Dedifferentiated amniotic fluid mesenchymal stem cell (primary cell): ENCODE measurements at regions not wholly inside any gene's neighbourhood (a gene's known extent, or its start where the extent isn't known, plus 50 kb on each side); places are given as distances from the start of the nearest gene placed in this dataset.

Experiments used
- DNase-seq: peaks from one replicate; pipeline ENCODE4 v3.0.0-alpha.2; 2016; ENCODE audit errors: extremely low spot score

DNA sequence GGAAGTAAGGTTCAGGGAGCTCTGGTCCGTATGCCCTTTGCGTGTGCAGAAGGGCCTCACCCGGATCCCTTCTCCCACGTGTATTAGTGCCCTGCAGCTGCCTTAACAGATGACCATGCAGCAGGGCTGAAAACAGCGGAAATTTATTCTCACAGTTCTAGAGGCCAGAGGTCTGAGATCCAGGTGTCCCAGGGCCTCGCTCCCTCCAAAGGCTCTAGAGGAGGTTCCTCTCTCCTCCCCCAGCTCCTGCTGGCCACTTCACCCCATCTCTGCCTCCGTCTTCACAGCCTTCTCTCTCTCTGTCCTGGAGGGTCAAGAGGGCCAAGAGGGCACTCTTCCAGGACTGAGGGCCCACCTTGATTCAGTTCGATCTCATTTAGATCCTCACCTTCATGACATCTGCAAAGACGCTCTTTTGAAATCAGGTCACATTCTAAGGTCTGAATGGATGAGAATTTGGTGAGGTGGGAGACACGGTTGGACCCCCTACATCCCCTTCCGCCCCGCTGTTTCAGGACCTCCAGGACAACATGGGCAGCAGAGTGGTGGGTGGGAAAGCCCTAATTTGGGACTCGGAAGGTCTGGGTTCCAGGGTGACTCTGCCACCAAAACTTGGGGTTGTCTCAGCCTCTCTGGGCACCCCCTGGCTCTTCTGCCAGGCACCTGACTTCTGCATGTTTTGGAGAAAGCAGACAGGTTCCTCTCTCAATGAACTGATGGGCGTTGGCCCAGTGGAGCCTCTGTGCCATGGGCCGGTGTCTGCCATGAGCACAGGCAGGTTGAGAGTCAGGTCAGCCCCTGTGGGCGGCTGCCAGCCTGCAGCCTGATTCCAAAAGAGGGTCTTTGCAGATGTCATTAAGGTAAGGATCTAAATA, 361.2 kb downstream of the SEC14L1 start:
- no peak for DNase-seq

DNA sequence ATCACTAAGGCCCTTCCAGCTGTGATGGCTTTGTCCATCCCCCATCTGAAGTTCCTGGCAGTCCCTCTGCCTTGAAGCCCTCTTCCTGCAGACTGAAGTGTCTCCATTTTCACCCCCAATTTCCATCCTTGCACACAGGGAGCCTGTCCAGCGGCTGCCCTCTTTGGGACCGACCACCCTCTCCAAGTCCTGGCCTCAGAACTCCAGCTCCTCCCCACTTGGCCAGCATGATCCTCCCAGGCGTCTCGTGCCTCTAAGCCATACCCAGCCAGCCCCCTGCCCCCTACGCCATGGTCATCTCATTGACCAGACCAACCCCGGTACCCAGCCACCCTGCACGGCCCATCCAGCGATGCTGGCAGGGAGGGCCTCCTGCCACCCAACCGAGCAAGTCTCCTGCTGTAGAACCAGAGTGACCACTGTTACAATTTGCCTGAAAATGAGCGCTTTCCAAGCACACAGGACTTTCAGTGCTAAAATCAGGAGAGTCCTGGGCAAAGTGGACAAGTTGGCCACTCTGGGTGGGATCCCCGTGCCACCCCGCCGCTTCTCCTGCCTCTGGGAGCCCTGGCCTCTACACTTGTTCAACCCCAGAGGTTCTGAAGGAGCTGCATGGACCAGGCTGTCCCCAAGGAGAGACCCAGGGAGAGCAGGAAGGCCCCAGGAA, 362.0 kb downstream of the SEC14L1 start:
- no peak for DNase-seq

DNA sequence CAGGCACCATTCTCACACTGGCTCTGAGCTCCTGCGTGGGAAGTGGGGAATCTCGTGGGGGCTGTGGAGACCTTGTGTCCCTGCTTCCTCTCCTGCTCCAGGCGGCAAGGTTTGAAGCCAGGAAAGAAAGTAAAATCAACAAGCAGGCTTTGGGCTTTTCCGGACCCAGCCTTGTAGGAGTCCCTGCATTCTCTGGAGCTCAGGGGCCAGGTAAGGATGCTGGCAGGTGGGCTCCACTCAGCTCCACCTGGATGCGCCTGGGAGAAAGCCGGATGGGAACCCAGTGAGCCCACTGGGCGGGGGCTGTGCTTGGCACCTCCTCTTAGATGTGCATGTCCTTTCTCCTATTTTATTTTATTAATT, 362.5 kb downstream of the SEC14L1 start:
- no peak for DNase-seq

DNA sequence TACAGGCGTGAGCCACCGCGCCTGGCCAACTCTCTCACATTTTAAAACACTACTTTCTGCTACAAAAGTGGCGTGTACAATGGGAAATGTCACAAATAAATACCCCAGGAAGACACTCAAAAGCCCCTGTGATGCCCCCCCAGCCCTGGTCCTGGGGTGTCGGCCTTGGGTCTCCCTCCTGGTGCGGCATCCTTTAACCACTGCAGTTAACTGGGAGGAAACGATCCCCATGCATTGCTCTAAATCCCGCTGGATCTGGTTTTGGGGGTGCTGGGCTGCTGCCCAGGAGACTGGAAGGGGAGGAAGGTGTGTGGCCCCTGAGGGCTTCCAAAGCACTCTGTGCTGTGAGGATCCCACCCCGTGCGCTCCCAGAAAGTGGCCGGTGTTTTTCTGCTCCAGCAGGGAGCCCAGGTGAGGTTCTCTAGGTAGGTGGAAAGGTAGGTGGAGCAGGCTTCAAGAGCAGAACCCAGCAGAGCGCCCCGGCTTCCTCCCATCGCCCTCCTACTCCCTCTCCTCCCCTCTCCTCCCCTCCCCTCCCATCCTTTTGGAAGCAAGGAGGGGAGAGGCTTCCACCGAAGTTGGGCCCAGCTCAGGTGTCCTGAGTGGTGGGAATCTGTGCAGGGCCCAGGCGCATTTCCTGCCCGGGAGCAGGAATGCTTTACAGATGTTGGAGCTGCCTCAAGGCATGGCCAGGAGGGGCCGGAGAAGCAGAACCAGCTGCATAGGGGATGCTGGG, 363.3 kb downstream of the SEC14L1 start:
- DNase-seq, result no peak

DNA sequence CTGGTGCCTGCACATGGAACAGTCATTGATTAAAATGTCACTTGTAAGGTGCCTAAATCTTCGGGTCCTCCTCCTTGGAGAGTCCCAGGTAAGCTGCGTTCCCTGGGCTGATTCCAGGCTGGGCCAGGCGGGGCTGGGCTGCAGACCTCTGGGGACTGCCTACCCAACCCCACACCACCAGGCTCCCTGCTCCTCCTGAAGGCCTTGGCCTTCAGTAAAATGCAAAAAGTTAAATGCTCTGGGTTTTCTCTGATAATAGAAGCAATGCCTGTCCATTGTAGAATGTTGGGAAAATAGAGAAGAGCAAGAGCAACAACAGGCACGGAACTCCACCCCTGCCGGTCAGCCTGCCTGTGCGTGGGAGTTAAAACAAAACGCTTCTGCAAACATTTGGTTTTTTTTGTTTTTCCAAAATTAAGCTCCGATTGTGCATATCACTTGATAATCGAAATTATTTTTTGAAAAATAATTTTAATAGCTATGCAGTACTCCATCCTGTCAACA, 363.9 kb downstream of the SEC14L1 start:
- no peak for DNase-seq

DNA sequence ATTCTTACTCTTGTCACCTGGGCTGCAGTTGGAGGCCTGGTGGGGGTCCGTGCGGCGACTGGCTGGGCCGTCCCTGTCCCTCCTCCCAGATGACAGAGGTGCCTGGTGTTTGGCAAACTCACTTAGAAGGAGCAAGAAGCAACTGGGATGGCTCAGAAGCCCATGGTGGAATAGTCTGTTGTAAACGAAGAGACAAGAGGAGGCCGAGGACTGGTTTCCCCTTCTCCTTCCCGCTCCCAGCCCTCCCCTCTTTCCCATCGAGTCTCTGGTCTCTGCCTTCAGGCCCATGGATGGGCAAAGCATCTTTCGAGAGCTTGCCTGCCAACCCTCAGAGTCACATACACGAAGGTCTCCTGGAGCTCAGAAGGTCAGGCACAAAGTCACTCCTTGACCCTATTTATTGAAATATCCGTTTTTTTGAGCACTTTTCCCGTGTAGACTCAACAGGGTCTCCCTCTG, 364.4 kb downstream of the SEC14L1 start:
- DNase-seq, result no peak

DNA sequence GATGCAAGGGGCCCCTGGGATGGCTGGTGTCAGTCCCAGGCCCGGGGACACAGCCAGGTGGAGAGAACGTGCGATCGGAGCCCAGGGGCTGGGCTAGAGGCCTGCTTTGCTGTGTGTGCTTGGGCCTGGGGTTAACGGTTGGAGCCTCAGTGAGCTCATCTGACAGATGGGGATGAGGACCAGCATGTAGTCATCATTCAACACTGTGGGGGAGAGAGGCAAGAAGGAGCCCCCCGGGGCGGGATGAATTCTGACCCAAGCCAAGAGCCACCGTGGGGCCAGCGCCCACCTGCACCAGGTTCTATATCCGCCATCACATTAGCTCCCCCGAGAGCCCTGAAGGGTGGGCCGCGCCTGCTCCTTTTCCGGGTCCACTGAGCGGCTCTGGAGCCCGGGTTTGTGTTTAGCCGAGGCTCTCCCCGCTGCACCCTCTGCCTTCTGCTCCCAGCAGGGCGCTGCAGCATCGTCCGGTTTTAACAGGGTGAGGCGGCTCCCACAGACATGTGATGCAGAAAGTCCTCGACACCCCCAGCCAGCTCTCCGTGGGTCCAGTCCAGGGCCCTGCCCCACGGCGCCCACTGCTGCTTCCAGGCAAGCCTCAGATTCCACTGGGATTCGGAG, 365.7 kb downstream of the SEC14L1 start:
- no peak for DNase-seq

DNA sequence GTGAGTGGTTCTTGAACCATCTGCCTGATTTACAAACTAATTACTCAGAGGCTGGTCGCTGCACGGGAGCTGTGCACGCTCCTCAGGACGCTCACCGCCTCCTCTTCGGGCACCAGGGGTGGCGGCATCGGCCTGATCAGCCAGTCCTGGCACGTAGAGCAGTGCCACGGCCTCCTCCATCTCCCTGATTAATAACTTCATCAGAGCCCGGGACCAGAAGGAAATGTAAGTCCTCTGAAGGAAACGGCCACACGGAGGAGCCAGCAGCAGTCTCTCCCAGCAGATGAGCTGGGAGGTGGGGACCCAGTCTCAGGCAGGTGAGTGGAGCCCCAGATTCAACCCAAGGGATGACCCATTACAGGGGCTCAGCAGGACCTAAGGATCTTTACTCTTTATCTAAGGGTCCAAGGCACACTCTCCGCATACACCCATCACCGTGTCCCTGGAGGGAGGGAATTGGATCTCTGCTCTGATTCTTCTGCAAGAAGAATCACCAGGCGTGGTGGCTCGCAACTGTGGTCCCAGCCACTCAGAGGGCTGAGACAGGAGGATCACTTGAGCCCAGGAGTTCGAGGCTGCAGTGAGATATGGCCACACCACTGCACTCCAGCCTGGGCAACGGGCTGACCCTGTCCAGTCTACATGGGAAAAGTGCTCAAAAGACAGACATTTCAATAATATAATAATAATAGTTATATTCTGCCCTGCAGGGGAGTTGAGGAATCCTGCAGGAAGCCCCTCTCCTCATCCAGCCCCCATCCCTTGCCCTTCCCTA, 366.5 kb downstream of the SEC14L1 start:
- DNase-seq, result no peak

DNA sequence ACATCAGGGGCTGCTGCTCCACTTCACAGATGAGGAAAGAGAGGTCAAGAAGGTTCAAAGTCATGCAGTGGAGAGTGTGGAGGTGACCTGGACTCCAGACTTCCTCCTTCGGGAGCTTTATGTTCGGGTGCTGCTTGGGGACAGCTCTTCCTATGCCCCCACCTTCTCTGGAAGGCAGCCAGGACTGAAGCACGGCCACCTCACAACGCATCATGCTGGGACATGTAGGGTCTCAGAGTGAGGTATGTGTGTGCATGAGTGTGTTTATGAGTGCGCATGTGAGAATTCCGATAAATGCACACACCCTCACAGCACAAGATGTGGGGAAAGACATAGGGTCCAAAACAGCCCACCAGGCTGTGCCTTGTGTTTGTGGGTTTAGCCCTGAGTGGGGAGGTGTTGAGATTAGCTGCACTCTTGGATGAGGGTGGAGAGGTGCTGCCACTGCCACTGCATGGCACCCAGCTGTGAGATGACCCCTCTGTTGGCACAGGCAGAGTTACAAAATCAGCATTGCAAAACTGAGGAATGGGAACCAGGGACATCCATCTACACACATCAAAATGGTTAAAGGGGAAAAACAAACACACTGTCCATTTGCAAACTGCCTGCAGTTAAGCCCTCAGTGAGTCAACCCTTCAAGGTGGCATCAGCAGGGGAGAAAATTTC, 367.4 kb downstream of the SEC14L1 start:
- DNase-seq, result no peak

DNA sequence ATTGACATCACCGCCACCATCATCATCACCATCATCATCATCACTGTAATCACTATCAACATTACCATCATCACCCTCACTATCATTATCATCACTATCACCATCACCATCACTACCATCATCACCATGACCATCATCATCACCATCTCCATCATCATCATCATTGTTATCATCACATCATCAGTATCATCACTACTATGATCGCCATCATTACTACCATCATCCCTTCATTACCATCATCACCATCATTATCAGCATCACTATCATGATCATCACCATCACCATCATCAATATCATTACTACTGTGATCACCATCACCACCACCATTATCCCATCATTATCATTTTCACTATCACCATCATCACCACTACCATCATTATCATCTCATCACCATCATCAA, 368.3 kb downstream of the SEC14L1 start:
- no peak for DNase-seq

DNA sequence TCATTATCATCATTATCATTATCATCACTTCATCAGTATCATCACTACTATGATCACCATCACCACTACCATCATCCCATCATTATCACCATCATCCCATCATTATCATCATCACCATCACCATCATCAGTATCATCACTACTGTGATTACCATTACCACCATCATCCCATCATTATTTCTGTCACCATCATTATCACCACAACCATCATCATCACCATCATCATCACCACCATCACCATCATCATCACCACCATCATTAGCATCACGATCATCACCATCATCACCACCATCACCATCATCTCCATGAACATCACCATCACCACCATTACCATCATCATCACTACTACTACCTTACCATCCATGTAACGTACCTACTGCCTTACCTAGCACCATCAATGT, 368.8 kb downstream of the SEC14L1 start:
- no peak for DNase-seq

DNA sequence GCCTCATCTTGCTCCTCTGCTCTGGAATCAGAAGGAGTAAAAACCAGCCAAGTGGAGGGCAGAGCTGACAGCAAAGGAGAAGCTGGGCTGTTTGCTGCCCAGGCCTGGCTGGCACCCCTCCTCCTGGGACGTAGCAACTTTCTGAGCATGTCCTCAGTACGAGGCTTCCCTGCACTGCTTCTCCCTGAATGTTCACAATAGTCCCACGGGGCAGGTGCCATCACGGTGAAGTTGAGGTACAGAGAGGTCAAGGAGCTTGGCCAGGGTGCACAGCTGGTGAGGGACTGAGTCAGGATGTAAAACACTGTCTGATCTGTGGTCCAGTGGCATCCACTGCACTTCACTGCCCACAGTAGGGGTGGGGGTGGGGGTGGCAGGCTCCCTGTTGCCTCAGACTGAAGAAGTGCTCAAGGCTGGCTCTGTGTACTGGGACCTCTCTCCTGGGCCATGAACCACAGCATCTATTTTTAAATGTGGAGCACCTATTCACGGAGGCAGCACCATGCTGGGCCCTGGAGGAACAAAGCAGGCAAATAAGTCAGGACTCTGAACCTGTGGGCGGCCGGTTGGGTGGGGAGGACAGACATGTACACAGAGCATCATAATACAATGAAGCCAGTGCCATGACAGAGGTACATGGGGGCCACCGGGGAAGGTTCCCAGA, 369.5 kb downstream of the SEC14L1 start:
- DNase-seq, result no peak

DNA sequence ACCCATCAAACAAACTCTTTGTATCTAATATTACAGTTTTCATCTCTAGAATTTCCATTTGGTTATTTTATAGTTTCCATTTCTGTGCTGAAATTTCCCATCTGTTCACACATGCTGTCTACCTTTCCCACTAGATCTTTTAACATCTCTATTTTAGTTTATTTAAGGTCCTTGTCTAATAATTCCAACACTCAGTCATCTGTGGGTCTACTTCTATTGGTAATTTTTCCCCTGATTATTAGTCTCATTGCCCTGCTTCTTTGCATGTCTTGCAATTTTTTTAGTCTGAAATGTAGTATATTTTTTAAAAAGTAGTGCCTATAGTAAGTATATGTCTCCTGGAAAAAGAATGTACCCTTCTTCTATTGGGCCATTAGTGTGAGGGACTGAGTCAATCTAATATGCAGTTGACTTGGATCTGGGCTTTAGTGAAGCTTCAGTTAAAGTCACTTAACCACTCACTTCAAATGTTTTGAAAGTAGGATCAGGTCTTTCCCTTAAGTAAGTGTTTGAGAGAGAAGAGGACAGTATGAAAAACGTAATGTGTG, 370.8 kb downstream of the SEC14L1 start:
- no peak for DNase-seq

DNA sequence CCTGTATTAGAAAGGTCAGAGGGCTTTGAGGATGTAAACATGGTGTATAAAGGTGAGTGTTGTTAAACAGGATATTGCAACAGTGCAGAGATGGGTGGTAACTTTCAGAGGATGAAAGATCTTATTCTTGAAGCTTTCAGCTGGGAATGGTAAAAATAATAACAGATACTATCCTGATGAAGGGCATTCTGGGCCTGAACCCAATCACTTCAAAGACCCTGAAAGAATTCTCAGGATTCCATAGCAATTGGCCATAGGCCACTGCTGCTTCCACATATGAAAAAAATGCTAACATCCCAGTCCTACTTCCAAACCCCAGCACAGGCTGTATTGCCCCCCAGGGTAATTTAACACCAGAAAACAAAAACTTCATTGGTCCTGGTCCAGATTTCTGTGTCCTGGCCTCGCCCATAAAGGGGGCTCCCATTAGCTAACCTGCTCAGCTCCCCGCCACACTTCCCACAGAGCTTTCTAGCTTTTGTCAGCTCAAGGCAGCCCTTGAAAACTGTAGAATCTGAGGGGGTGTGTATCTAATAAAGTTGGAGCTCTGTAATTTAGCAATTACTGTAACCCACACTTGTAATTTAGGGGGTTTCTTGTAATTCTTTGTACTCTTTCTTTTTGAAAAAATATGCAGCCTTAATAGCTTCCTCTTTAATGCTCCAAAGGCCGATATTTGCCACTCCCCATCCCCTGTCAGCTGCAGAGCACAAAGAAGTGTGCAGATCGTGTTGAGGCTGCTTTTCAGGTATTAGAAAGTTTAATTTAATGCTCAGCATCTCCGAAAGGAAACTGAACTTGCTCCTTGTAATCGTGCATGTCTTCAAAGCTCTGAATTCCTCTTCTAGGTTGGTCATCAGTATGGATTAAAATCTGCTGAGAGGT, 371.5 kb downstream of the SEC14L1 start:
- no peak for DNase-seq

DNA sequence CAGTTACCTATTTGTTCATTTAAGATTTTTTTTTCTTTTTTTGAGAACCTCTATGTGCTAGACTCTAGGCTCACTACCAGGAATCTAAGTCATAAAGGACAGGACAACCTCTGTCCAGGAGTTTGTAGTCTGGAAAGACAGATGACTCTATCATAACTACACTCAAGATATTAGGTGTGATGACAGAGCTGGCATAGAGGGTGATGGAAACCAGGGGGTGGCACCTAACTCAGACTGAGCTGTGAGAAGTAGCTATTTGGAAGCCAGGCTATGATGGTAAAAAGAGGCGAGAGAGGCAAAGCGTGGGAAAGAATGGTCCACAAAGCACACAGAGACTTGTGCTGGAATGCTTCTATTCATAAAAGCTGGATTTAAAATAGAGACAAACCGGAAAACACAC, 372.3 kb downstream of the SEC14L1 start:
- no peak for DNase-seq

DNA sequence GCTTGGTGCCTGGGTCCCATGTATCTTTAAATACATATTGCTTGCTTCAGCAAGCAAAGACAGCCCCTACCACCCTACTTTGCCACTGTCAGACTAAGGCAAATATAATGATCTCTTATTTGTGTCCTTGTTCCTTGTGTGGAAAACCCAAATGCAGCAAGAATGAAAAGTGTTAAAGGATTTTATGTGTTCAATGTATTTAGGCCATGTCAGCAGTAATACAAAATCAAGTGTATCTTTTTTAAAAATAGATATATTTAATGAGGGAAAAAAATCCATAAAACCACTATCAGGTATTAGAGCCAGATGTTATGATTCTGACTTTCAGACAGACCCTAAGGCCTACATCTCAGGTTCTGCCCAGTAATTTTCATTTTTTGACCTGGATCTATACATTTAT, 374.5 kb downstream of the SEC14L1 start:
- no peak for DNase-seq

DNA sequence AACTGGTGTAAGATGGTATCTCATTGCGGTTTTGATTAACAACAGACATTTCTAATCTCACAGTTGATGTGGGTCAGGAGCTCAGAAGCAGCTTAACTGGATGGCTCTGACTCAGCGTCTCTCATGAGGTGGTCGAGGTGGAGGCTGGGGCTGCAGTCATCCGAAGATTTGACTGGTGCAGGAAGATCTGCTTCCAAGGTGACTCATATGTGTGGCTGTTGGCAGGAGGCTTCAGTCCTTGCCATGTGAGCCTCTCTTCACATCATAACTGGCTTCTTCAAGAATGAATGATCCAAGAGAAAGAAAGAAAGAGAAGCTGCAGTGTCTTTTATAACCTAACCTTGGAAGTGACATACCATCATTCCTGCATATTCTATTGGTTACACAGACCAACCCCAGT, 376.1 kb downstream of the SEC14L1 start:
- no peak for DNase-seq

DNA sequence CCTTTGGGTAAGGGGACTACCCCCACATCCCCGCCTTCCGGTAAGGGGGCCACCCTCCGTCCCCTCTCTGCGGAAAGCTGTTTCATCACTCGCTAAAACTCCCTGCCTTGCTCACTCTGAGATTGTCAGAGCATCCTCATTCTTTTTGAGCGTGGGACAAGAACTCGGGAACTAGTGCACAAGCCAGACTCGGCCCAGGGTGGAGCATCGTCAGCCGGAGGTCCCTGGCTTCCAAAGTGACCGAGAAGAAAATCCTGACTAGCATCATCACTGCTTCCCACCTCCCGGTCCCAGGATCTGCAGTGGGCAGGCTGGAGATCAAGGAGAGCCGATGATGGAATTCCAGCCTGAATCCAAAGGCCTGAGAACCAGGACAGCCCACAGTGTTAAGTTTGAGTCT, 380.3 kb downstream of the SEC14L1 start:
- no peak for DNase-seq

DNA sequence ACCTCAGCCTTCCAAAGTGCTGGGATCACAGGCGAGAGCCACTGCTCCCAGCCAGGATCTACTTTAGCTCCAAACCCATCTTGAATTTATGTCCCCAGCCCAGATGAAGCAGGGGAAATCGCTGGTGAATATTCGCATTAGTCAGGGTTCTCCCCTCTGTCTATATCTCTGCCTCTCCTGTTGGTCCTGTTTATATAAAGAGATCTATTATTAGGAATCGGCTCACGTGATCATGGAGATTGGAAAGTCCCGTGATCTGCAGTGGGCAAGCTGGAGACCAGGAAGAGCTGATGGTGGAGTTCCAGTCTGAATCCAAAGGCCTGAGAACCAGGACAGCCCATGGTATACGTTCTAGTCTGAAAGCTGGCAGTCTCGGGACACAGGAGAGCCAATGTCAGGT, 382.8 kb downstream of the SEC14L1 start:
- DNase-seq, result no peak
